C4-2B (cell line): ENCODE measurements at regions not wholly inside any gene's neighbourhood (a gene's known extent, or its start where the extent isn't known, plus 50 kb on each side); places are given as distances from the start of the nearest gene placed in this dataset.

Experiments used
- ZFX ChIP-seq: fragments of 450-650 bp; IDR thresholded peaks from 2 replicates; pipeline ENCODE4 v1.6.1; 2017
- TF ChIP-seq, protein P1 (sequence below): fragments of 450-650 bp; conservative IDR thresholded peaks from 2 replicates; pipeline ENCODE4 v1.5.1; 2017; ENCODE audit warnings: mild to moderate bottlenecking

DNA sequence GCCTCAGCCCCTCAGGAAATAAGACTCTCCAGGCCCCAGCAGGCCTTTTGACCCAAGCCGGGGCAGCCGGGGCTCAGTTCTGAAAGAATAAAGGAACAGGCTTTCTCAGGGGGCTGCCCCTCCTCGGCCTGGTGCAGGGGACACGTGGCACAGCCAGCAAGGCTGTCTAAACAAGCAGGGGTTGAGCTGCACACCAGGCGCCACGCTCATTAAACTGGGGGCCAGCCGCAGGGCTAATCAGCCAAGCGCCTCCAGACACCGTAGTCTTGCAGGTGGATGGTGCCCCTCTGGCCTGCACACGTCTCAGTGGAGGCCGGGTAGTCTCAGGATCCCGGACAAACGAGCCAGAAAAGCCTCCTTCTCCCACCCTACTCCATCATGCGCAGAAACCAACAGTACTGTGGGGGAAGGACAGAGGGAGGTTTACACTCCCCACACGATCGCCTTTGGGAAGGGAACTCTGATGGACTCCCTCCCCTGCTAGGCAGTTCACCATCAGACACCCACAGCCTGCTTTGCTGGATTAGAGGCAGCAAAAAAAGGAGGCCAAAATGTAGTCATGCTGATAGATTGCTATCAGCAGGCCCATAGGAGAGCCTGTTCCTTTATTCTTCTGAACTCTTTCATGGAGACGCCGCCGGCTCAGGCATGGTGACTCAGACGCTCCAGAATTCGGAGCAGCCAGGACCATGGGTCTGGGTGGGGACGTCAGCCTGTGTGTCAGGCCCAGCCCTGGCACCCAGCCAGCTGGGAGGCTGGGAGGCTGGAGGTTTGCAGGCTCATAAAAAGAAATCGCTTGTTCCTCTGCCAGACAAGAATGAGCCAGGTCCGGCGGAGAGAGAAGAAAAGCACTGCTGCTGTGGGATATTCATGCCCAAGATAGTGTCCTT lies 342.4 kb downstream of the BCOR start:
- TF ChIP-seq, protein P1, sequence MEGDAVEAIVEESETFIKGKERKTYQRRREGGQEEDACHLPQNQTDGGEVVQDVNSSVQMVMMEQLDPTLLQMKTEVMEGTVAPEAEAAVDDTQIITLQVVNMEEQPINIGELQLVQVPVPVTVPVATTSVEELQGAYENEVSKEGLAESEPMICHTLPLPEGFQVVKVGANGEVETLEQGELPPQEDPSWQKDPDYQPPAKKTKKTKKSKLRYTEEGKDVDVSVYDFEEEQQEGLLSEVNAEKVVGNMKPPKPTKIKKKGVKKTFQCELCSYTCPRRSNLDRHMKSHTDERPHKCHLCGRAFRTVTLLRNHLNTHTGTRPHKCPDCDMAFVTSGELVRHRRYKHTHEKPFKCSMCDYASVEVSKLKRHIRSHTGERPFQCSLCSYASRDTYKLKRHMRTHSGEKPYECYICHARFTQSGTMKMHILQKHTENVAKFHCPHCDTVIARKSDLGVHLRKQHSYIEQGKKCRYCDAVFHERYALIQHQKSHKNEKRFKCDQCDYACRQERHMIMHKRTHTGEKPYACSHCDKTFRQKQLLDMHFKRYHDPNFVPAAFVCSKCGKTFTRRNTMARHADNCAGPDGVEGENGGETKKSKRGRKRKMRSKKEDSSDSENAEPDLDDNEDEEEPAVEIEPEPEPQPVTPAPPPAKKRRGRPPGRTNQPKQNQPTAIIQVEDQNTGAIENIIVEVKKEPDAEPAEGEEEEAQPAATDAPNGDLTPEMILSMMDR = no peak
- TF ChIP-seq ZFX = no peak
